GM20000 (cell line): ENCODE measurements at regions not wholly inside any gene's neighbourhood (a gene's known extent, or its start where the extent isn't known, plus 50 kb on each side); places are given as distances from the start of the nearest gene placed in this dataset.

Experiments
- DNase-seq: peaks from one replicate; pipeline ENCODE4 v3.0.0; 2012; ENCODE audit warnings: low spot score
- TF ChIP-seq, protein P1 (sequence below): IDR thresholded peaks from 2 replicates; pipeline ENCODE4 v1.5.1; 2012; ENCODE audit warnings: mild to moderate bottlenecking, control low read depth; ENCODE audit errors: extremely low read depth, missing control alignments

DNA sequence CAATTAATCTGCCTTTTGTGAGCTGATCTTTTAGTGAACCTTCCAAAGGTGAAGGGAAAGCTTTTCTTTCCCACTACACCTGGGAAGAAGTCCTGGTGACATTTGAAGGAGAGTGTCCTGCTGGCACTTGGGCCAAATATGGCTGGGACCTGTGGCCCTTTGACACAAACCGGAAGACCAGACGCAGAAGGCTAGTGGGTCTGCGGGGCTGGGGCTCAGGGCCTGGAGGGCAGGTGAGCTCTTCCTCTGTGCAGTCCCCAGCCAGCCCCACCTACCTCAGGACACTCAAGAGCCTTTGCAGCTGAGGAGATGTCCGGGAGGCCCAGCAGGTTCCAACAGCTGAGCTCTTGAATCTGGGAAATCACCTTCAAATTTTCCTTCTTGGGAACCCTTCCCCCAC lies 138.0 kb upstream of the THY1 start:
- DNase-seq: no peak
- TF ChIP-seq, protein P1, sequence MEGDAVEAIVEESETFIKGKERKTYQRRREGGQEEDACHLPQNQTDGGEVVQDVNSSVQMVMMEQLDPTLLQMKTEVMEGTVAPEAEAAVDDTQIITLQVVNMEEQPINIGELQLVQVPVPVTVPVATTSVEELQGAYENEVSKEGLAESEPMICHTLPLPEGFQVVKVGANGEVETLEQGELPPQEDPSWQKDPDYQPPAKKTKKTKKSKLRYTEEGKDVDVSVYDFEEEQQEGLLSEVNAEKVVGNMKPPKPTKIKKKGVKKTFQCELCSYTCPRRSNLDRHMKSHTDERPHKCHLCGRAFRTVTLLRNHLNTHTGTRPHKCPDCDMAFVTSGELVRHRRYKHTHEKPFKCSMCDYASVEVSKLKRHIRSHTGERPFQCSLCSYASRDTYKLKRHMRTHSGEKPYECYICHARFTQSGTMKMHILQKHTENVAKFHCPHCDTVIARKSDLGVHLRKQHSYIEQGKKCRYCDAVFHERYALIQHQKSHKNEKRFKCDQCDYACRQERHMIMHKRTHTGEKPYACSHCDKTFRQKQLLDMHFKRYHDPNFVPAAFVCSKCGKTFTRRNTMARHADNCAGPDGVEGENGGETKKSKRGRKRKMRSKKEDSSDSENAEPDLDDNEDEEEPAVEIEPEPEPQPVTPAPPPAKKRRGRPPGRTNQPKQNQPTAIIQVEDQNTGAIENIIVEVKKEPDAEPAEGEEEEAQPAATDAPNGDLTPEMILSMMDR: no peak

DNA sequence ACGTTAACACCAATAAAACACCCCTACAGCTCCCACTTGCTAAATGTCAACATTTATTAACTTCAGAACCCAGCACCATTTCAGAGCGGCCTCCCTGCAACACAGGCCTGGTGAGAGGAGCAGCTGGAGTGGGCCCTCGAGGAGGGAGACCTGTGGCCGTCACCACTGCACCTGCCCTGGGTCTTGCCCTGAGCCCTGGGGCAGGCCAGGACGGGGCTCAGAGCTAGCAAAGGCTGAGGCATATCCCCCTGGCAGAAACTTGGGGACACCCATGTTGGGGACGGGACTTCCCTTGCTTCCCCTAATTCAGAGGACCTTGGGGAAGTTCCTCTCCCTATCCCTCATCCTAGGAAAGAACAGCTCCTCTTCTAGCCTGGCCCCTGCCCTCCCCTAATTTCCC lies 137.3 kb upstream of the THY1 start:
- TF ChIP-seq, protein P1: no peak
- DNase-seq: no peak

DNA sequence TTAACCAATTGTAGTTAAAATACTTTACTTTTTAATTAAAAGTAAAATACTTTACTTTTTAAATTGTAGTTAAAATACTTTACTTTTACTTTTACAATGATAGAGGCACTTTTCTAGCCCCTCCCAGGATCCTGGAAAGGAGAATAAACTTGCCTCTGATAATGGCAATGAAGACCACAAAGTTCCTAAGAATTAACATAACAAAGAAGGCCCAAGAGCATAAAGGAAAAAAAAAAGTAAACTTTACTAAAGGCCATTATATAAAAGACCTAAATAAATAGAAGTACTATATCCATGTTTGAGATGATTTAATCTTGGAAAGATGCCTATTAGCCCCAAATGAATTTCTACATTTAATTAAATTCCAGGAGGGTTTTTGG lies 129.1 kb upstream of the THY1 start:
- TF ChIP-seq, protein P1: no peak
- DNase-seq: no peak

DNA sequence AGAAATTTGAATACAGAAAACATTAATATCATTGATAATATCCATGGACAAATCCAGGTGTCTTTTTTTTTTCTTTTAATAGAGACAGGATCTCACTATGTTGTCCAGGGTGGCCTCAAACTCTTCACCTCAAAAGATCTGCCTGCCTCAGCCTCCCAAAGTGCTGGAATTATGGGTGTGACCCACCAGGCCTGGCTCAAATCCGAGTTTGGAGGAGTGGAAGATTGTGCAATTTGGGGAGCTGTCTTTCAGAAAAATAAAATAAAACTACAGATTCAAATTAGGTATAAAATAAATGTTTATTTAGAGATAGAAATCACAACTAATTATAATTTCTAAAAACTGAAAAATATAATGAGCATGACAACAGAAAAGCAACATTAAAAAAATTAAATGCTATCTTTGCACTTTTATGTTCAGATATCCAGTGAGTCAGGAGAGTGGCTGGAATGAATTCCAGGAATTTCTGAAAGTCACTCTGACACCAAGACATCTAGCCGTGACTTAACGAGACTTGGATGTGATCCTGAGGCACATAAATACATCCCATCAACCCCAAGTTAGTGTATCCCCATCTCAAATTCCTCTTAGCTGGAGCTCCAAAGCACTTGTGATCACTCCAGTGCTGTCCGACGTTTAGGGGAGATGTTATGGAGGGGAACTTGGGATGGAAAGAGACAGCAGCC lies 128.6 kb upstream of the THY1 start:
- TF ChIP-seq, protein P1: no peak
- no peak for DNase-seq

DNA sequence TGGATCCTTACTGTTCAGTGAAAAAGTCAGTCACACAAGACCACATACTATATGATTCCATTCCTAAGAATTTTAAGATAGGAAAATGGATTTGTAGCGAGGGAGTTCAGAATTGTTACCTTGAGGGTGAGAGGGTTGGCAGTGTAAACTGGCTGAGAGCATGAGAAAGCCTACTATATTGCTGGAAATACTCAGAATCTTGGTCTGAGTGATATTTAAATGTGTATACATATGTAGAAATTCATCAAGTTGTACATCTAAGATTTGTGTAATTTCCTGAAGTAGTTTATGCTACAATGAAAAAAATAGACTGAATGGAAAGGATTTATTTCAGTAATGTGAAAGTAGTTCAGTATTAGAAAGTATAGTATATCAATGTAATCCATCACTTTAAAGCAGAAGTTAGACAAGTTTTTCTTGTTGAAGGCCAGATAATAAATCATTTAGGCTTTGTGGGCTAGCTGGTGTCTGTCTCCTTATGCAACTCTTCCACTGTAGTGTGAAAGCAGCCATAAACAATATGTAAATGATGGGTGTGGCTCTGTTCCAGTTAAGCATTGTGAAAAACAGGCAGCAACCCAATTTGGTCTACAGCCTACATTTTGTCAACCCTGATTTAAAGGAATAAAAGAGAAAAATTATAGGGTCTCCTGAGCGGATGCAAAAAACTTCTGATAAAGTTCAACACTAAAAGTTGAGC lies 127.2 kb upstream of the THY1 start:
- DNase-seq: no peak
- TF ChIP-seq, protein P1: no peak

DNA sequence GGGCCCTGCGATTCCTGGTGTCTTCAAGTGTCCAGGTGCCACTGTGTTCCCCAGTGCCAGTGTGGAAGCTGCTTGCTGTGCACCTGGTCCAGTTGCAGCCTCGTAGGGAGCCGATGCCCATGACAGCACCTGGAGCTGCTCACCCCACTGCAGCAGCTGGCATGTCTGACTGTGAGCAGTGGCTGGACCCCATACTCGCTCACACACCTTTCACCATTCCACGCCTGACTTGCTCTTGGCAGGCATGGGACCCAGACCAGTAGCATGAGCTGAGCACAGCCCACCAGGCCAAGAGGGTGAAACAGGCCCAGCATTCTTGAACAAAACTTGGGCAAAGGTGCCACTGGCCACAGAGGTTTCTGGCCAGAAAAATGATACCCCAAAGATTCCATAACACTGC lies 124.5 kb upstream of the THY1 start:
- DNase-seq: no peak
- TF ChIP-seq, protein P1: no peak

DNA sequence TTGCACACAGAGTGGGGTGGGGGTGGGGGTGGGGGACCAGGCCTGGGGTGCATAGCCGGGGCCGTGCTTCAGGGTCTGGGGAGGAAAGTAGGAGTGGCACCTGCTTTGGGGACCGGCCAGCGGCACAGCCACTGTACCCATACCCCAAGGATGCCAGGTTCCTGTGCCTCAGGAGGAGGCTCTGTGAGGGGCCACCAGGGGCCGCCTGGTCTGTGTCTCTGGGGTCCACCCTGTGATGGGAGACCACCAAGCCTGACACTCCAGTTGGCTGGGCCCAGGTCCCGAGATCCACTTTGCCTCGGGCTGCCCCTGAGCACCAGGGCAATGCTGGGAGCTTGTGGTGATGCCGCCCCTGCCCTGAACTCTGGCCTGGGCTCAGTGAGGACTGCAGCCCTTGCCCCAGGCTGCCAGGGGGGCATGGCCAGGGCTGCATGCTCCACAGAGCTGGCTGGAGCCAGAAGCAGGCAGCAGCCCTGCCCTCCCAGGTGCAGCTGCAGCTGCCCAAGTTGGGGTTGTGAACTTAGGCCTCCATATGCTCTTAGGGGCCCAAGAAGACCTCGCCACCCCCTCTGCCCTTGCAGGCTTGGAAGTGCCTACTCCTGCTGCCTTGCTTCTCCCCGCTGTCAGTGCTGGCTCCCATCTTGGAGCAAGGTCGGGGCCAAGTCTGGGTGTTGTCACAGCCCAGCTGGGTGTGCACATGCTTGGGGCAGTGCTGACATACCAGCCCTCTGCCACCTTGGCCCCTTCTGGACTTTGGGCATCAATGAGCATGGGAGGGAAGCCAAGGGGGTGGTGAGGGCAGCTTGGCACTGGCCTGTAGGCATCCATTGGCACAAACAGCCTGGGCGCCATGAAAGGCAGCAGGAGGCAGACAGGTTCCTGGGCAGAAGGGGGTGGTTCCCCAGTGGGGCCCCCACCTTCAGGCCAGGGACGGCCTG lies 123.3 kb upstream of the THY1 start:
- DNase-seq: no peak
- TF ChIP-seq, protein P1: no peak
